ENCODE measurements at regions not wholly inside any gene's neighbourhood (a gene's known extent, or its start where the extent isn't known, plus 50 kb on each side); places are given as distances from the start of the nearest gene placed in this dataset.

DNA sequence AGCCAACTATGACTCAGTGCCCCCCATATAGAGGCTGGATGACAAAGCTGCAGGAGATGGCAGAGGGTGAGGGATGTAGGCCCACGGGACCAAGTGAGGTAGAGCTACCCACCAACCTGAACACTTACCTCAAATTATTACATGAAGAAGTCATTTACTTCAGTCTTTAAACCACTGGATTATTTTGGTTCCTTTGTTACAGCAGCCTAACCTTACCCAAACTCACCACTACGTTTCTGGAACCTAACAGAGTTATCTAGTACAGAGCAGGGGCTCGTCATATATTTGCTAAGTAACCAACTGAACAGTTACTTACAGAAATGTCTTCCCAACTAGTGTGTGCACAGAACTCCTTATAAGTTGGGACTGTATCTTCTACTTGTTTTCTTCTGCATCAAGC is 85.2 kb upstream of the IGF1 start:
- DNase-seq (no peak), ATAC-seq (no peak)
- Histone ChIP-seq H3K9me3 (no peaks in the 10 kb centered on the region), H3K27me3 (ENCODE audit: low read depth) (no peaks in the 10 kb centered on the region), H3K4me1 (no peaks in the 10 kb centered on the region), H3K4me3 (no peak overlapping the region), H3K27ac (no peak overlapping the region), H3K36me3 (no peaks in the 10 kb centered on the region)
- intact Hi-C loops (cut with DNase I): no loop called here
- no peak for TF ChIP-seq CTCF (IDR thresholded peaks at IDR 0.05)

GRCh38 chr12:102564026-102564425 is 83.7 kb upstream of the IGF1 start:
- Histone ChIP-seq H3K36me3 (no peaks in the 10 kb centered on the region), H3K9me3 (no peaks in the 10 kb centered on the region), H3K4me3 (no peak overlapping the region), H3K27ac (no peak overlapping the region), H3K4me1 (no peaks in the 10 kb centered on the region), H3K27me3 (ENCODE audit: low read depth) (no peaks in the 10 kb centered on the region)
- intact Hi-C loops (cut with DNase I): no loop called here
- TF ChIP-seq CTCF (IDR thresholded peaks at IDR 0.05): no peak
- DNase-seq (no peak), ATAC-seq (peak; percentile 54)

DNA sequence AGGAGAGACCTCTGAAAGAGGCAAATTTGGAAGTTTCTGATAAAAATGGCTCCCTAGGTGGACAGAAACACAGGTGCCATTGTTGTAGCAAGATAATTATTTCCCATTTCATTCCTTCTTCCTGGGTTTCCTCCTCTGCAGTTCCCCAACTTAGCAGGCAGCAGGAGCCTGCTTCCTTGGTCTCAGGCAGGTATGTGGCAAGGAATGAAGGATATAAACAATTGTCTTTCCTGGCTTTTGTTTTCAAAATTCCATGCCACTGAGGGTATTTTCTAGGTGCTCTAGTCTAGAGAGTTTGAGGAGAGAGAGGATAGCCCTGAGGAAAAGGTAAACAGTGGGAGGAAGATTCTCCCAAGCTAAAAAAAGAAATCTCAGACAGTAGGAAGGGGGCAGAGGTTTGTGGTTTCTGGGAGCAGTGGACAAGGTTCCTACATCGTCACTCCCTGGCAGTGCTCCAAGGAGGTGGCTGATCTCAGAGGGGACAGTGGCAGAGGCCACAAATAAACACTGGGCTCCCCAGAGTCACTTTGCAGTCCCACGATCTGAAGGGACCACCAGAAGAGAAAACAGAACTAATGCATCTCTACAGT is 82.6 kb upstream of the IGF1 start:
- H3K36me3 ChIP-seq: no peaks in the 10 kb centered on the region
- no peaks in the 10 kb centered on the region for H3K9me3 ChIP-seq
- H3K27ac ChIP-seq: no peak overlapping the region
- H3K4me1 ChIP-seq: no peaks in the 10 kb centered on the region
- H3K4me3 ChIP-seq: no peak overlapping the region
- H3K27me3 ChIP-seq (ENCODE audit: low read depth): no peaks in the 10 kb centered on the region
- intact Hi-C loops (cut with DNase I): no loop called here
- no peak for TF ChIP-seq CTCF (IDR thresholded peaks at IDR 0.05)
- ATAC-seq (no peak), DNase-seq (no peak)

DNA sequence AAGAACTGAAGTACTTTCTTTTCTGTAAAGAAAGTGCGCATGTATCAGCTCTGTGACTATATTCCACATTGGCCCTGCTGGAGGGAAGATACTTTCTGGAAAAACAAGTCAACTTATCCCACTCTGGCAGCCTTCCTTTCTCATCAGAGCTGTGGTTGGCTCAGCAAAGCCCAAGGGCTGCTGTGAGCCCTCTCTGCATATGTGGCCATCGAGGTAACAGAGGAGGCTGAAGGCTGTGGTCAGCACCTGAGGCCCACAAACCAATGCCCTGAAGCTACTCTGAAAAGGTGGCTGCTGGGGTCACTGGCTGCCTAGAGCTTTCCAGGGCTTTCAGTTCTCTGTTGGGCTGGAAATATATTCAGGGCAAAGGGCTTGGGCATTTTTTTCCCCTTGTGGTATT is 70.8 kb upstream of the IGF1 start:
- Histone ChIP-seq H3K36me3 (no peaks in the 10 kb centered on the region), H3K27ac (no peak overlapping the region), H3K4me3 (no peak overlapping the region), H3K4me1 (no peaks in the 10 kb centered on the region), H3K27me3 (ENCODE audit: low read depth) (no peaks in the 10 kb centered on the region), H3K9me3 (no peaks in the 10 kb centered on the region)
- no peak for DNase-seq
- ATAC-seq: no peak
- intact Hi-C loops (cut with DNase I): no loop called here
- no peak for TF ChIP-seq CTCF (IDR thresholded peaks at IDR 0.05)

- Histone ChIP-seq H3K4me1 (no peaks in the 10 kb centered on the region), H3K27me3 (ENCODE audit: low read depth) (no peaks in the 10 kb centered on the region), H3K27ac (no peak overlapping the region), H3K36me3 (no peaks in the 10 kb centered on the region), H3K4me3 (no peak overlapping the region), H3K9me3 (no peaks in the 10 kb centered on the region)
- no peak for ATAC-seq
- TF ChIP-seq CTCF (IDR thresholded peaks at IDR 0.05): no peak
- no peak for DNase-seq
- intact Hi-C loops (cut with DNase I): no loop called here
These were observed 69.3 kb upstream of the IGF1 start for GRCh38 chr12:102549691-102550090.

- Histone ChIP-seq H3K4me1 (no peaks in the 10 kb centered on the region), H3K9me3 (no peaks in the 10 kb centered on the region), H3K27ac (no peak overlapping the region), H3K4me3 (no peak overlapping the region), H3K36me3 (no peaks in the 10 kb centered on the region), H3K27me3 (ENCODE audit: low read depth) (no peaks in the 10 kb centered on the region)
- DNase-seq (no peak), ATAC-seq (no peak)
- TF ChIP-seq CTCF (IDR thresholded peaks at IDR 0.05): no peak
- intact Hi-C loops (cut with DNase I): no loop called here
These were observed 68.2 kb upstream of the IGF1 start for GRCh38 chr12:102548543-102548942.

Data from lower lobe of right lung (tissue), 2 donors.